ENCODE measurements at regions not wholly inside any gene's neighbourhood (a gene's known extent, or its start where the extent isn't known, plus 50 kb on each side); places are given as distances from the start of the nearest gene placed in this dataset.

DNA sequence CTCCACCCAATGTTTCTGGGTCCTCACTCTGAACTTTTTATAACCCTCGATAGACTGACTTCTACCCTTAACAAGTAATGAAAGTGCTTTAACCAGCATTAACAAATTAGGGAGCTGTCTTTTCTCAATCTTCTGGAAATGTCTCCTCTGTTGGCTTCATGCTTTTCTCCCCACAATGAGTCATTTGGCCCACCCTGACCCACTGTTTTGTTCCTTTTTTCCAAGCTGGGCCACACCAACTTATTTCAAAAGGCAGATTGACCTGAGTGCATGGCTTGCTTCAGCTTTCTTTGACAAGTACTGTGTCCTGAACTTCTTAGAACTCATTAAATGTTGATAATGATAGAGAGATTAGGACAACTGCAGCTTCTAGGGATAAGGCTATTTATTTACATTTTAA is 199.6 kb upstream of the SEMA6D start:
- TF ChIP-seq ZBTB40 (IDR thresholded peaks at IDR 0.05) (no peak), ZBTB40 (CRISPR knock-in tag; IDR thresholded peaks at IDR 0.05) (no peak), POLR2AphosphoS5 (IDR thresholded peaks at IDR 0.05; ENCODE audit: low read depth, low read length) (no peak), ZNF780A (CRISPR knock-in tag; IDR thresholded peaks at IDR 0.05) (no peak), ZFX (CRISPR knock-in tag; IDR thresholded peaks at IDR 0.05; ENCODE audit: low read depth) (no peak), CTCF (CRISPR knock-in tag; IDR thresholded peaks at IDR 0.05) (no peak), FOXO1 (CRISPR knock-in tag; IDR thresholded peaks at IDR 0.05) (no peak), GABPA (IDR thresholded peaks at IDR 0.05; ENCODE audit: low read depth, low read length) (no peak), GABPA (CRISPR knock-in tag; IDR thresholded peaks at IDR 0.05; ENCODE audit: low read depth) (no peak), CAMTA2 (CRISPR knock-in tag; IDR thresholded peaks at IDR 0.05; ENCODE audit: borderline replicate concordance) (no peak), HDAC6 (IDR thresholded peaks at IDR 0.05; ENCODE audit: low read depth, low read length) (no peak), KLF13 (CRISPR knock-in tag; IDR thresholded peaks at IDR 0.05) (no peak), NCOA2 (CRISPR knock-in tag; IDR thresholded peaks at IDR 0.05) (no peak), ZNF382 (CRISPR knock-in tag; IDR thresholded peaks at IDR 0.05; ENCODE audit: borderline replicate concordance) (no peak), FOXK2 (IDR thresholded peaks at IDR 0.05) (no peak)
- TF ChIP-seq, protein P1, sequence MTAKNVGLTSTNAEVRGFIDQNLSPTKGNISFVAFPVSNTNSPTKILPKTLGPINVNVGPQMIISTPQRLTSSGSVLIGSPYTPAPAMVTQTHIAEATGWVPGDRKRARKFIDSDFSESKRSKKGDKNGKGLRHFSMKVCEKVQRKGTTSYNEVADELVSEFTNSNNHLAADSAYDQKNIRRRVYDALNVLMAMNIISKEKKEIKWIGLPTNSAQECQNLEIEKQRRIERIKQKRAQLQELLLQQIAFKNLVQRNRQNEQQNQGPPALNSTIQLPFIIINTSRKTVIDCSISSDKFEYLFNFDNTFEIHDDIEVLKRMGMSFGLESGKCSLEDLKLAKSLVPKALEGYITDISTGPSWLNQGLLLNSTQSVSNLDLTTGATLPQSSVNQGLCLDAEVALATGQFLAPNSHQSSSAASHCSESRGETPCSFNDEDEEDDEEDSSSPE (CRISPR knock-in tag; IDR thresholded peaks at IDR 0.05), result no peak
